ENCODE measurements at regions not wholly inside any gene's neighbourhood (a gene's known extent, or its start where the extent isn't known, plus 50 kb on each side); places are given as distances from the start of the nearest gene placed in this dataset.

GRCh38 chr15:68497206-68497910, 65.4 kb upstream of the ITGA11 start:
- Histone ChIP-seq H3K4ac (ENCODE audit: low read length) (no peak overlapping the region), H3K27ac (replicated peaks; ENCODE audit: low read length) (no peak overlapping the region), H3K79me1 (ENCODE audit: low read depth, low read length) (no peaks in the 10 kb centered on the region), H4K8ac (ENCODE audit: low read depth, low read length) (no peak overlapping the region), H3K4me3 (ENCODE audit: low read length in 2 of 2) (no peak overlapping the region), H3K27me3 (ENCODE audit: control insufficient read depth in 3 of 3, insufficient read depth in 3 of 3, low read depth in 1 of 3, low read length in 3 of 3) (peaks cover 0 to 5% (median 0%) of the 10 kb centered on the region in 3 experiments), H2AK5ac (ENCODE audit: low read depth, low read length) (no peak overlapping the region), H3K18ac (ENCODE audit: low read length) (no peak overlapping the region), H2BK120ac (ENCODE audit: low read depth, low read length) (no peak overlapping the region), H2AFZ (ENCODE audit: low read length) (no peak overlapping the region), H2BK15ac (ENCODE audit: low read length) (no peak overlapping the region), H2BK5ac (ENCODE audit: low read length) (no peak overlapping the region), H3K36me3 (replicated peaks in 1 of 2; ENCODE audit: control insufficient read depth in 2 of 2, insufficient read depth in 2 of 2, low read length in 2 of 2) (no peaks in the 10 kb centered on the region), H4K91ac (ENCODE audit: low read depth, low read length, poor library complexity) (no peak overlapping the region), H2BK12ac (ENCODE audit: low read length) (no peak overlapping the region), H3K9ac (ENCODE audit: low read depth, low read length, poor library complexity) (no peak overlapping the region), H3K23ac (ENCODE audit: low read depth, low read length, poor library complexity) (no peak overlapping the region), H3K9me3 (replicated peaks in 1 of 2; ENCODE audit: control insufficient read depth in 2 of 2, insufficient read depth in 1 of 2, low read depth in 1 of 2, low read length in 2 of 2) (no peaks in the 10 kb centered on the region), H3K4me1 (ENCODE audit: control insufficient read depth in 2 of 2, insufficient read depth in 1 of 2, low read depth in 1 of 2, low read length in 2 of 2) (no peaks in the 10 kb centered on the region), H3K14ac (ENCODE audit: low read length) (no peak overlapping the region), H3K4me2 (ENCODE audit: insufficient read depth, low read length, poor library complexity, severe bottlenecking) (no peak overlapping the region)
- no peak for DNase-seq (ENCODE audit: low spot score)
- no CpG with 5 or more reads among the region's 5 CpGs for WGBS, 2 donors (ENCODE audit: extremely low coverage in 2 of 2, insufficient read length in 2 of 2, insufficient replicate concordance in 1 of 2)

GRCh38 chr15:68498076-68498475, 66.1 kb upstream of the ITGA11 start:
- Histone ChIP-seq H3K27me3 (ENCODE audit: control insufficient read depth in 3 of 3, insufficient read depth in 3 of 3, low read depth in 1 of 3, low read length in 3 of 3) (peaks cover 0 to 5% (median 0%) of the 10 kb centered on the region in 3 experiments), H3K79me1 (ENCODE audit: low read depth, low read length) (no peaks in the 10 kb centered on the region), H4K91ac (ENCODE audit: low read depth, low read length, poor library complexity) (no peak overlapping the region), H3K14ac (ENCODE audit: low read length) (no peak overlapping the region), H3K36me3 (replicated peaks in 1 of 2; ENCODE audit: control insufficient read depth in 2 of 2, insufficient read depth in 2 of 2, low read length in 2 of 2) (no peaks in the 10 kb centered on the region), H2AK5ac (ENCODE audit: low read depth, low read length) (no peak overlapping the region), H2AFZ (ENCODE audit: low read length) (no peak overlapping the region), H3K4ac (ENCODE audit: low read length) (no peak overlapping the region), H2BK5ac (ENCODE audit: low read length) (no peak overlapping the region), H2BK15ac (ENCODE audit: low read length) (no peak overlapping the region), H2BK12ac (ENCODE audit: low read length) (no peak overlapping the region), H3K9me3 (replicated peaks in 1 of 2; ENCODE audit: control insufficient read depth in 2 of 2, insufficient read depth in 1 of 2, low read depth in 1 of 2, low read length in 2 of 2) (no peaks in the 10 kb centered on the region), H4K8ac (ENCODE audit: low read depth, low read length) (no peak overlapping the region), H3K4me2 (ENCODE audit: insufficient read depth, low read length, poor library complexity, severe bottlenecking) (no peak overlapping the region), H3K23ac (ENCODE audit: low read depth, low read length, poor library complexity) (no peak overlapping the region), H3K4me3 (ENCODE audit: low read length in 2 of 2) (no peak overlapping the region), H3K18ac (ENCODE audit: low read length) (no peak overlapping the region), H2BK120ac (ENCODE audit: low read depth, low read length) (no peak overlapping the region), H3K9ac (ENCODE audit: low read depth, low read length, poor library complexity) (no peak overlapping the region), H3K4me1 (ENCODE audit: control insufficient read depth in 2 of 2, insufficient read depth in 1 of 2, low read depth in 1 of 2, low read length in 2 of 2) (no peaks in the 10 kb centered on the region), H3K27ac (replicated peaks; ENCODE audit: low read length) (no peak overlapping the region)
- no CpG with 5 or more reads among the region's 2 CpGs for WGBS, 2 donors (ENCODE audit: extremely low coverage in 2 of 2, insufficient read length in 2 of 2, insufficient replicate concordance in 1 of 2)
- DNase-seq (ENCODE audit: low spot score): no peak

GRCh38 chr15:68499620-68500312, 67.8 kb upstream of the ITGA11 start:
- DNase-seq (ENCODE audit: low spot score): no peak
- Histone ChIP-seq H3K4ac (ENCODE audit: low read length) (no peak overlapping the region), H2AK5ac (ENCODE audit: low read depth, low read length) (no peak overlapping the region), H3K27me3 (ENCODE audit: control insufficient read depth in 3 of 3, insufficient read depth in 3 of 3, low read depth in 1 of 3, low read length in 3 of 3) (peaks cover 0 to 5% (median 0%) of the 10 kb centered on the region in 3 experiments), H2BK120ac (ENCODE audit: low read depth, low read length) (no peak overlapping the region), H2AFZ (ENCODE audit: low read length) (no peak overlapping the region), H3K9ac (ENCODE audit: low read depth, low read length, poor library complexity) (no peak overlapping the region), H3K18ac (ENCODE audit: low read length) (no peak overlapping the region), H4K8ac (ENCODE audit: low read depth, low read length) (no peak overlapping the region), H3K14ac (ENCODE audit: low read length) (no peak overlapping the region), H3K4me3 (ENCODE audit: low read length in 2 of 2) (no peak overlapping the region), H3K4me2 (ENCODE audit: insufficient read depth, low read length, poor library complexity, severe bottlenecking) (no peak overlapping the region), H4K91ac (ENCODE audit: low read depth, low read length, poor library complexity) (no peak overlapping the region), H3K79me1 (ENCODE audit: low read depth, low read length) (no peaks in the 10 kb centered on the region), H3K36me3 (replicated peaks in 1 of 2; ENCODE audit: control insufficient read depth in 2 of 2, insufficient read depth in 2 of 2, low read length in 2 of 2) (no peaks in the 10 kb centered on the region), H2BK15ac (ENCODE audit: low read length) (no peak overlapping the region), H3K23ac (ENCODE audit: low read depth, low read length, poor library complexity) (no peak overlapping the region), H3K9me3 (replicated peaks in 1 of 2; ENCODE audit: control insufficient read depth in 2 of 2, insufficient read depth in 1 of 2, low read depth in 1 of 2, low read length in 2 of 2) (no peaks in the 10 kb centered on the region), H2BK5ac (ENCODE audit: low read length) (no peak overlapping the region), H2BK12ac (ENCODE audit: low read length) (no peak overlapping the region), H3K27ac (replicated peaks; ENCODE audit: low read length) (no peak overlapping the region), H3K4me1 (ENCODE audit: control insufficient read depth in 2 of 2, insufficient read depth in 1 of 2, low read depth in 1 of 2, low read length in 2 of 2) (peaks cover 0 to 4% of the 10 kb centered on the region in 2 donors)
- WGBS, 2 donors (ENCODE audit: extremely low coverage in 2 of 2, insufficient read length in 2 of 2, insufficient replicate concordance in 1 of 2): no CpG with 5 or more reads among the region's 5 CpGs
